GM23338 (cell line): ENCODE measurements at regions not wholly inside any gene's neighbourhood (a gene's known extent, or its start where the extent isn't known, plus 50 kb on each side); places are given as distances from the start of the nearest gene placed in this dataset.
A peak's percentile ranks its signal among the peaks of the same experiment; 100 is the strongest.

Source experiments
- ATAC-seq: fragments of 200-7000 bp; cut with Tn5 transposase; 3 replicates; pipeline ENCODE4 v1.9.1; 2020
- DNase-seq: peaks from one replicate; pipeline ENCODE4 v3.0.0-alpha.2; 2015; ENCODE audit warnings: low spot score
- H2AFZ ChIP-seq: fragments of 200-600 bp; sonication (generic); 2 replicates; pipeline ENCODE4 v1.8.0; 2016; ENCODE audit warnings: antibody characterized with exemption, mild to moderate bottlenecking, moderate library complexity
- H3F3A ChIP-seq: fragments of 200-600 bp; sonication (generic); replicated peaks from 2 replicates; pipeline ENCODE4 v1.8.0; 2017; ENCODE audit warnings: antibody characterized with exemption, mixed run types, low read depth
- H3K27ac ChIP-seq: fragments of 200-600 bp; sonication (generic); 2 replicates; pipeline ENCODE4 v1.6.1; 2016; ENCODE audit warnings: low read depth
- H3K27me3 ChIP-seq: fragments of 200-600 bp; sonication (generic); 2 replicates; pipeline ENCODE4 v1.8.0; 2016; ENCODE audit warnings: mild to moderate bottlenecking, mixed run types, moderate library complexity; ENCODE audit not compliant: insufficient read depth
- H3K36me3 ChIP-seq: fragments of 200-600 bp; sonication (generic); 2 replicates; pipeline ENCODE4 v1.8.0; 2016; ENCODE audit warnings: mild to moderate bottlenecking; ENCODE audit not compliant: insufficient read depth
- H3K4me1 ChIP-seq: fragments of 200-600 bp; sonication (generic); 2 replicates; pipeline ENCODE4 v1.8.0; 2016; ENCODE audit warnings: mild to moderate bottlenecking, moderate library complexity; ENCODE audit not compliant: insufficient read depth
- H3K4me2 ChIP-seq: fragments of 200-600 bp; sonication (generic); 2 replicates; pipeline ENCODE4 v1.7.1; 2017; ENCODE audit warnings: mixed run types
- H3K4me3 ChIP-seq: fragments of 200-600 bp; sonication (generic); 2 replicates; pipeline ENCODE4 v1.6.1; 2016; ENCODE audit warnings: mixed run types
- H3K79me2 ChIP-seq: fragments of 200-600 bp; sonication (generic); replicated peaks from 2 replicates; pipeline ENCODE4 v1.8.0; 2017; ENCODE audit warnings: mild to moderate bottlenecking; ENCODE audit not compliant: insufficient read depth
- H3K9me2 ChIP-seq: fragments of 200-600 bp; sonication (generic); 2 replicates; pipeline ENCODE4 v1.8.0; 2017; ENCODE audit not compliant: insufficient read depth
- H4K20me1 ChIP-seq: fragments of 200-600 bp; sonication (generic); replicated peaks from 2 replicates; pipeline ENCODE4 v1.8.0; 2017; ENCODE audit warnings: mild to moderate bottlenecking; ENCODE audit not compliant: insufficient read depth
- H3K27ac Mint-ChIP-seq: 2 replicates; pipeline ENCODE4 v1.8.0; 2020; ENCODE audit warnings: inconsistent platforms, mild to moderate bottlenecking, moderate library complexity, mixed read lengths
- H3K27me3 Mint-ChIP-seq: 3 replicates; pipeline ENCODE4 v1.8.0; 2022; ENCODE audit warnings: low read depth, mild to moderate bottlenecking, moderate library complexity, mixed read lengths, inconsistent platforms; ENCODE audit not compliant: insufficient read depth, poor library complexity
- H3K36me3 Mint-ChIP-seq: 3 replicates; pipeline ENCODE4 v1.8.0; 2021; ENCODE audit warnings: low read depth, mild to moderate bottlenecking, inconsistent platforms, moderate library complexity, mixed read lengths
- H3K4me1 Mint-ChIP-seq: 3 replicates; pipeline ENCODE4 v1.8.0; 2020; ENCODE audit warnings: mild to moderate bottlenecking, inconsistent platforms, mixed read lengths
- H3K4me3 Mint-ChIP-seq: 3 replicates; pipeline ENCODE4 v1.8.0; 2021; ENCODE audit warnings: moderate library complexity, mild to moderate bottlenecking, inconsistent platforms, mixed read lengths
- H3K9me3 Mint-ChIP-seq: 3 replicates; pipeline ENCODE4 v1.8.0; 2020; ENCODE audit warnings: moderate library complexity, mild to moderate bottlenecking, inconsistent platforms, mixed read lengths
- CREB1 ChIP-seq: fragments of 250-450 bp; sonication (Bioruptor Pico); IDR thresholded peaks from 2 replicates; pipeline ENCODE4 v1.5.0; 2020; ENCODE audit warnings: low read depth, mild to moderate bottlenecking, moderate library complexity
- CTCF ChIP-seq, 2 experiments: fragments of 200-600 bp in 1 of 2; sonication (generic) in 1 of 2; conservative IDR thresholded peaks; 2 replicates each; pipeline versions ENCODE4 v1.5.1 to v1.6.1; 2016 to 2017; ENCODE audit warnings: antibody characterized with exemption in 2 of 2, low read depth in 2 of 2, mild to moderate bottlenecking in 2 of 2, moderate library complexity in 1 of 2
- ETS1 ChIP-seq: IDR thresholded peaks from 2 replicates; pipeline ENCODE4 v1.6.1; 2016; ENCODE audit warnings: antibody characterized with exemption
- EZH2 ChIP-seq: fragments of 200-600 bp; sonication (generic); IDR thresholded peaks from one replicate; pipeline ENCODE4 v1.8.0; 2017; ENCODE audit warnings: antibody characterized with exemption, mild to moderate bottlenecking, low read depth; ENCODE audit not compliant: unreplicated experiment
- EZH2phosphoT487 ChIP-seq: fragments of 200-600 bp; sonication (generic); IDR thresholded peaks from one replicate; pipeline ENCODE4 v1.8.1; 2018; ENCODE audit warnings: antibody characterized with exemption; ENCODE audit not compliant: unreplicated experiment
- JUNB ChIP-seq: IDR thresholded peaks from one replicate; pipeline ENCODE4 v1.6.1; 2016; ENCODE audit warnings: antibody characterized with exemption; ENCODE audit not compliant: unreplicated experiment
- NANOG ChIP-seq: IDR thresholded peaks from 2 replicates; pipeline ENCODE4 v1.6.1; 2016; ENCODE audit warnings: antibody characterized with exemption, borderline replicate concordance
- POLR2AphosphoS5 ChIP-seq: IDR thresholded peaks from 2 replicates; pipeline ENCODE4 v1.6.1; 2016; ENCODE audit warnings: antibody characterized with exemption, low read depth
- REST ChIP-seq: IDR thresholded peaks from one replicate; pipeline ENCODE4 v1.6.1; 2018; ENCODE audit warnings: antibody characterized with exemption; ENCODE audit not compliant: unreplicated experiment
- STAT1 ChIP-seq: IDR thresholded peaks from one replicate; pipeline ENCODE4 v1.6.1; 2016; ENCODE audit warnings: antibody characterized with exemption; ENCODE audit not compliant: unreplicated experiment
- ZNF114 ChIP-seq: fragments of 250-450 bp; sonication (Bioruptor Pico); IDR thresholded peaks from 2 replicates; pipeline ENCODE4 v1.5.0; 2020; ENCODE audit warnings: mild to moderate bottlenecking, moderate library complexity
- ZNF331 ChIP-seq: fragments of 250-450 bp; sonication (Bioruptor Pico); IDR thresholded peaks from 2 replicates; pipeline ENCODE4 v1.5.0; 2020; ENCODE audit warnings: low read depth, mild to moderate bottlenecking, moderate library complexity
- ZNF462 ChIP-seq: fragments of 250-450 bp; sonication (Bioruptor Pico); IDR thresholded peaks from 2 replicates; pipeline ENCODE4 v1.5.0; 2020; ENCODE audit warnings: mild to moderate bottlenecking, moderate library complexity

- Histone ChIP-seq H3K4me2 (no peak overlapping the region), H3K4me1 (no peaks in the 10 kb centered on the region), H4K20me1 (no peaks in the 10 kb centered on the region), H3K27me3 (no peaks in the 10 kb centered on the region), H3K9me2 (0 out of 2 replicates have a peak, but pooled peaks cover 3% of the 10 kb centered on the region), H3K27ac (no peak overlapping the region), H2AFZ (peak overlapping the region; percentile 39; the same call in 1 of the 2 replicates), H3K4me3 (no peak overlapping the region), H3K79me2 (no peaks in the 10 kb centered on the region), H3K36me3 (no peaks in the 10 kb centered on the region), H3F3A (no peaks in the 10 kb centered on the region)
- Mint-ChIP-seq H3K4me3 (no peak overlapping the region), H3K9me3 (peaks cover 37% of the 10 kb centered on the region), H3K27me3 (no peaks in the 10 kb centered on the region), H3K27ac (no peak overlapping the region), H3K36me3 (peaks cover 4% of the 10 kb centered on the region; the same call in 1 of the 3 replicates), H3K4me1 (peaks cover 3% of the 10 kb centered on the region; the same call in 1 of the 3 replicates)
- DNase-seq: no peak
- no peak for ATAC-seq
- TF ChIP-seq ETS1: no peak
- TF ChIP-seq CTCF (conservative IDR thresholded peaks at IDR 0.05; ENCODE audit: low read depth in 2 of 2): no peak
- TF ChIP-seq JUNB: no peak
- TF ChIP-seq CREB1 (CRISPR knock-in tag): no peak
- no peak for TF ChIP-seq ZNF462 (CRISPR knock-in tag)
- no peak for TF ChIP-seq POLR2AphosphoS5
- no peak for TF ChIP-seq NANOG
- TF ChIP-seq STAT1: no peak
- TF ChIP-seq EZH2phosphoT487: no peak
- no peak for TF ChIP-seq REST
- no peak for TF ChIP-seq EZH2
- TF ChIP-seq ZNF114 (CRISPR knock-in tag): no peak
- no peak for TF ChIP-seq ZNF331
These were observed 852.1 kb upstream of the SEMA6D start for GRCh38 chr15:46865155-46865554.
